Suprapubic skin (tissue), 4 donors: ENCODE measurements at regions not wholly inside any gene's neighbourhood (a gene's known extent, or its start where the extent isn't known, plus 50 kb on each side); places are given as distances from the start of the nearest gene placed in this dataset.

Source experiments
- CTCF ChIP-seq, 2 donors: fragments of 200-600 bp in 1 of 2; fragments of 450-650 bp in 1 of 2; sonication (generic) in 1 of 2; IDR thresholded peaks; one replicate each; pipeline ENCODE4 v1.5.1; 2016 to 2019; ENCODE audit warnings: antibody characterized with exemption in 2 of 2, mild to moderate bottlenecking in 1 of 2, moderate library complexity in 1 of 2
- EP300 ChIP-seq: sonication (generic); formaldehyde crosslinking; IDR thresholded peaks from one replicate; pipeline ENCODE4 v1.6.1; 2017; ENCODE audit warnings: antibody characterized with exemption
- POLR2A ChIP-seq, 2 donors: fragments of 450-650 bp; IDR thresholded peaks; one replicate each; pipeline ENCODE4 v1.6.1; 2017; ENCODE audit warnings: antibody characterized with exemption in 2 of 2, mild to moderate bottlenecking in 2 of 2, moderate library complexity in 2 of 2
- POLR2AphosphoS5 ChIP-seq, 3 donors: sonication (generic); formaldehyde crosslinking; IDR thresholded peaks; one replicate each; pipeline ENCODE4 v1.6.1; 2017; ENCODE audit warnings: antibody characterized with exemption in 3 of 3

GRCh38 chr18:65498605-65499004 is 252.2 kb upstream of the CDH7 start:
- TF ChIP-seq CTCF (IDR thresholded peaks at IDR 0.05) (no peak), POLR2AphosphoS5 (IDR thresholded peaks at IDR 0.05) (no peak), POLR2A (IDR thresholded peaks at IDR 0.05) (no peak), EP300 (no peak)
